ENCODE measurements at regions not wholly inside any gene's neighbourhood (a gene's known extent, or its start where the extent isn't known, plus 50 kb on each side); places are given as distances from the start of the nearest gene placed in this dataset.

- H3K4me3 ChIP-seq (ENCODE audit: low read length) = no peak overlapping the region
- H3K9ac ChIP-seq (ENCODE audit: low read depth, low read length) = no peak overlapping the region
- no peaks in the 10 kb centered on the region for H3K4me1 ChIP-seq (ENCODE audit: control insufficient read depth, insufficient read depth, low read length)
- H3K36me3 ChIP-seq (ENCODE audit: insufficient read depth, low read length) = no peaks in the 10 kb centered on the region
- no peaks in the 10 kb centered on the region for H3K9me3 ChIP-seq (replicated peaks; ENCODE audit: low read length)
- no peak overlapping the region for H3K4me2 ChIP-seq (ENCODE audit: low read length)
- peaks cover 2% of the 10 kb centered on the region for H3K27me3 ChIP-seq (ENCODE audit: control insufficient read depth, insufficient read depth, low read length)
These were observed 381.8 kb upstream of the ADAMTSL1 start for GRCh38 chr9:18092138-18092537.

DNA sequence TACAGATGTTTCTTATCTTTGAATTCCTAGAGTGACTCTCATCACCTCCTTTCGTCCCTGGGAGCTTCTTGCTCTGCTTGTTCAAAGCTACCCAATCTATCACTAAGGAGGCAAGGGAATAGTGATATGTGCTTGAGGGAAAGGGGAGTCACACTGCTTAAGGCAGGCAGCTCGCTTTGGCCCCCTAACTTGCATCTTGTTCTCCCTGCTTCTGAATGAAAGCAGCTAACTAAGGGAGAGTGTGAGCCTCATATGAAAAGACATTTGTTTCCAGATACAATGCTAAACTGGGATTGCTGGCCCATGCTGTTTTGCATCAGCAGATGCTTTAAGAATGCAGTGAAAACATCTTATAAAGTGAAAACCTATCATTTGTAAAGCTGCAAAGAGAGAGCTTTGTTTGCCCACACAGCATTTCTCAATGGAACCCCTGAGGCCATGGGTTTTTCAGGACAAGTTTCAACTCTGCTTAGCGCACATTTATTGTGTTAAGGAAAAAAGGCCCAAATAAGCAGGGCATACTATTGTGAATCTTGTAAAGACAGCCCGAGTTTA is 367.9 kb upstream of the ADAMTSL1 start:
- H3K9ac ChIP-seq (ENCODE audit: low read depth, low read length) = no peak overlapping the region
- H3K27me3 ChIP-seq (ENCODE audit: control insufficient read depth, insufficient read depth, low read length) = peaks cover 14% of the 10 kb centered on the region
- no peaks in the 10 kb centered on the region for H3K4me1 ChIP-seq (ENCODE audit: control insufficient read depth, insufficient read depth, low read length)
- no peak overlapping the region for H3K4me2 ChIP-seq (ENCODE audit: low read length)
- no peaks in the 10 kb centered on the region for H3K9me3 ChIP-seq (replicated peaks; ENCODE audit: low read length)
- H3K36me3 ChIP-seq (ENCODE audit: insufficient read depth, low read length) = no peaks in the 10 kb centered on the region
- no peak overlapping the region for H3K4me3 ChIP-seq (ENCODE audit: low read length)

- no peak overlapping the region for H3K4me3 ChIP-seq (ENCODE audit: low read length)
- H3K9me3 ChIP-seq (replicated peaks; ENCODE audit: low read length) = no peaks in the 10 kb centered on the region
These were observed 364.3 kb upstream of the ADAMTSL1 start for GRCh38 chr9:18109675-18110074.

GRCh38 chr9:18111146-18111545 is 362.8 kb upstream of the ADAMTSL1 start:
- H3K4me3 ChIP-seq (ENCODE audit: low read length) = no peak overlapping the region
- no peaks in the 10 kb centered on the region for H3K4me1 ChIP-seq (ENCODE audit: control insufficient read depth, insufficient read depth, low read length)
- H3K36me3 ChIP-seq (ENCODE audit: insufficient read depth, low read length) = no peaks in the 10 kb centered on the region
- H3K4me2 ChIP-seq (ENCODE audit: low read length) = no peak overlapping the region
- H3K9me3 ChIP-seq (replicated peaks; ENCODE audit: low read length) = no peaks in the 10 kb centered on the region
- peaks cover 13% of the 10 kb centered on the region for H3K27me3 ChIP-seq (ENCODE audit: control insufficient read depth, insufficient read depth, low read length)
- H3K9ac ChIP-seq (ENCODE audit: low read depth, low read length) = no peak overlapping the region

More at GRCh38 chr9:18109675-18110074, 364.3 kb upstream of the ADAMTSL1 start:
- Histone ChIP-seq H3K4me1 (ENCODE audit: control insufficient read depth, insufficient read depth, low read length) (no peaks in the 10 kb centered on the region), H3K36me3 (ENCODE audit: insufficient read depth, low read length) (no peaks in the 10 kb centered on the region), H3K27me3 (ENCODE audit: control insufficient read depth, insufficient read depth, low read length) (peaks cover 13% of the 10 kb centered on the region), H3K4me2 (ENCODE audit: low read length) (no peak overlapping the region), H3K9ac (ENCODE audit: low read depth, low read length) (no peak overlapping the region)

DNA sequence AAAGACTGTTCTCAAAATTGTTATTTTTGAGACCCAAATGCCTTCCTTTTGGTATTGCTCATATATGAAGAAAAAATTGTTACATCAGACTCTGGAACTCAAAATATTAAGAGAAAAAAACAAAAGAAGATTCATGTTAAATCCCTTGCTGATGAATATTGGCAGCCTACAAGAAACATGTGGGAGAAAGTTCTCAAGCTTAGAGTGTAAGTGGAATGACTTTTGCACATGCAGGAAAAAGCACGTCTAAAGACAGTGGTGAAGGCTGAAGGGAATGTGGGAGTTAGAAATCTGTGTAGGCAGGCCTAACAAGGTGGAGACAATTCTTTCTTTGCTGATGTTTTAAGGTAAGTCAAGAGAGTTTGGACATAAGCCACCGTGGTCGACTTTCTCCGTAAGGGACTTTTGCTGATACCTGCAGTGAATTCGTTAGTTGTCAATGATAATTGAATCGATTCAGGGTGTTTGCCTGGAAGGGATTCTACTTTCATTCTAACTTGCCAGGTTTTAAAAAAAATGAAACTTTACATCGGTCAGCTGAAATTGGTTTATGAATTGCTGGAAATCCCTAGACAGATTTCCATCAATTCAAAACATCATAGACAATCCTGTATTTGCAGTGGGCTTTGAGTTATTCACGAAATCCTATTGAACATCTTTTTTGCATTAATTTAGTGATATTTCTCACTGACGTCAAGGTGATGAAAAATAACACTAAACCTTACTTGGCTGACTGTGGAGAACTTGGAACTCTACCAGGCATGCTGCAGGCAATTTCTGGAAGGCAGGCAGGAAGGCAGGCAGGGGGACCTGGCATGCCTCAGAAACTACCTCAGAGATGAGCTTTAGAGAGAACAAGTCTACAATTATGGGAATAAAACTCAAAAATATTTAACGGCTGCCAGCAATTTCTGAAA is 359.1 kb upstream of the ADAMTSL1 start:
- no peak overlapping the region for H3K4me2 ChIP-seq (ENCODE audit: low read length)
- H3K36me3 ChIP-seq (ENCODE audit: insufficient read depth, low read length) = no peaks in the 10 kb centered on the region
- H3K9ac ChIP-seq (ENCODE audit: low read depth, low read length) = no peak overlapping the region
- peaks cover 13% of the 10 kb centered on the region for H3K27me3 ChIP-seq (ENCODE audit: control insufficient read depth, insufficient read depth, low read length)
- H3K4me3 ChIP-seq (ENCODE audit: low read length) = no peak overlapping the region
- H3K4me1 ChIP-seq (ENCODE audit: control insufficient read depth, insufficient read depth, low read length) = no peaks in the 10 kb centered on the region
- no peaks in the 10 kb centered on the region for H3K9me3 ChIP-seq (replicated peaks; ENCODE audit: low read length)

DNA sequence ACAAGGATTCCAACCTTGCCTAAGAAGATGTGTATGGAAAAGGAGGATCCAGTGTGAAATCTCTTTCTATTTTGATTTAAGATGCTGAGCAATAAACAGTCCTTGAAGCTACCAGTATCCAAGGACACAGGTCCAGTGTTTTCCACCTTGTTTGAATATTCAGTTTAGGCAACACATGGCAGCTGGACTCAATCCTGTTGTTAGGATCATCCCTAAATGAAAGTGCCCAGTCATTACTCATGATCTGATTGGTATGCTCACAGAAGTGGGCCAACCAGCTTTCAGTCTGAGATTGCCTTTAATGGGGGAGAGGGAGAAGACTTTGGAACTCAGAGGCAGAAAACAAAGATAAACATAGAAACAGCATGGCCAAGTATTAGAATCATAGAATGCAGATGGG is 355.7 kb upstream of the ADAMTSL1 start:
- Histone ChIP-seq H3K36me3 (ENCODE audit: insufficient read depth, low read length) (no peaks in the 10 kb centered on the region), H3K4me2 (ENCODE audit: low read length) (no peak overlapping the region), H3K4me3 (ENCODE audit: low read length) (no peak overlapping the region), H3K9ac (ENCODE audit: low read depth, low read length) (no peak overlapping the region), H3K27me3 (ENCODE audit: control insufficient read depth, insufficient read depth, low read length) (no peaks in the 10 kb centered on the region), H3K9me3 (replicated peaks; ENCODE audit: low read length) (no peaks in the 10 kb centered on the region), H3K4me1 (ENCODE audit: control insufficient read depth, insufficient read depth, low read length) (no peaks in the 10 kb centered on the region)

GRCh38 chr9:18122171-18122570 is 351.8 kb upstream of the ADAMTSL1 start:
- Histone ChIP-seq H3K4me3 (ENCODE audit: low read length) (no peak overlapping the region), H3K4me2 (ENCODE audit: low read length) (no peak overlapping the region), H3K9ac (ENCODE audit: low read depth, low read length) (no peak overlapping the region), H3K27me3 (ENCODE audit: control insufficient read depth, insufficient read depth, low read length) (no peaks in the 10 kb centered on the region), H3K36me3 (ENCODE audit: insufficient read depth, low read length) (no peaks in the 10 kb centered on the region), H3K4me1 (ENCODE audit: control insufficient read depth, insufficient read depth, low read length) (peaks cover 7% of the 10 kb centered on the region), H3K9me3 (replicated peaks; ENCODE audit: low read length) (no peaks in the 10 kb centered on the region)

DNA sequence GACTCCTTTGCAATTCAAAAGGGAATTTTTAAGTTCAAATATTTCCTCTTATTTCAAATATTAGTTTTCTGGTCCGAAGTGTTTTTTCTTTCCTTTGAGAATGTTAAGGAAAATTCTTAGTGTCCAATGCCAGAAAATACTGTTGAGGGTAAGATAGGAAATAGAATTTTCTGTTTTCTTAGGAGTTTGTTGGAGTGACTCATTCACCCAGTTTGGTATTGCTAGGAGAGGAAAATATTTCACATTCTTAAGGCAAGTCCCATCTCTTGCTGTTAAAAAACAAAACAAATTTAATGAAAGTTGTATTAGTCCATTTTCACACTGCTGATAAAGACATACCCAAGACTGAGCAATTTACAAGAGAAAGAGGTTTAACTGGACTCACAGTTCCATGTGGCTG is 349.2 kb upstream of the ADAMTSL1 start:
- H3K9me3 ChIP-seq (replicated peaks; ENCODE audit: low read length) = no peaks in the 10 kb centered on the region
- no peak overlapping the region for H3K4me2 ChIP-seq (ENCODE audit: low read length)
- no peaks in the 10 kb centered on the region for H3K27me3 ChIP-seq (ENCODE audit: control insufficient read depth, insufficient read depth, low read length)
- H3K4me3 ChIP-seq (ENCODE audit: low read length) = no peak overlapping the region
- no peaks in the 10 kb centered on the region for H3K36me3 ChIP-seq (ENCODE audit: insufficient read depth, low read length)
- peaks cover 7% of the 10 kb centered on the region for H3K4me1 ChIP-seq (ENCODE audit: control insufficient read depth, insufficient read depth, low read length)
- no peak overlapping the region for H3K9ac ChIP-seq (ENCODE audit: low read depth, low read length)

DNA sequence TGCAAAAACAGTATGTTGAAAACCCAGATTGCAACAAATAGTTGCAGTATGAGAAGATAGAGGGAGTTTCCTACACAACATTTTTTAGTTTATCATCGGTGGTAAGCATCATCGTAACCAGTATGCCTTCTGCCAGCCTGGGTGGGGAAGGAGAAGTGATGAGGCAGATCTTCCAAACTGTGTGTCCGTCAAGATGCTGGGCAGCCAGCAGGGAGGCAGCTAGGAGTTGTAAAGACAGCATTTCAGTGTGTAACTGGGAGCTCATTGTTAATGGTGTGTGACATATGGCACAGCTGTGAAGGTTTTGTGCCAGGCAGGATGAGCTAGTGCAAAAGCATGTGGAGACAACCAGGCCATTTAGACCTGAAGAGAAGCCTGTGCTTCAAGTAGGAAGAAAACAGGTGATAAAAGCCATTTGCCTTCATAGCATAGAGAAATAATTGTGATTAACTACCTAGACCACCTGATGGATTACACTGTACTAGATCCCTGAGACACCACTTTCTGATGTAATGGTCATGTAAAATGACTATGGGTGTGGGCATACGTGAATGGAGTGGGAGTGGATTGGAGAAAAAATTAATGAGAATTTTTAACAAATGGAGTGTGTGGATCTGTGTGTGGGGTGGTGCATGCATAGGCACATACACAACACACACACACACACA is 347.0 kb upstream of the ADAMTSL1 start:
- Histone ChIP-seq H3K36me3 (ENCODE audit: insufficient read depth, low read length) (no peaks in the 10 kb centered on the region), H3K27me3 (ENCODE audit: control insufficient read depth, insufficient read depth, low read length) (no peaks in the 10 kb centered on the region), H3K4me1 (ENCODE audit: control insufficient read depth, insufficient read depth, low read length) (peaks cover 7% of the 10 kb centered on the region), H3K4me2 (ENCODE audit: low read length) (no peak overlapping the region), H3K4me3 (ENCODE audit: low read length) (no peak overlapping the region), H3K9me3 (replicated peaks; ENCODE audit: low read length) (no peaks in the 10 kb centered on the region), H3K9ac (ENCODE audit: low read depth, low read length) (no peak overlapping the region)

DNA sequence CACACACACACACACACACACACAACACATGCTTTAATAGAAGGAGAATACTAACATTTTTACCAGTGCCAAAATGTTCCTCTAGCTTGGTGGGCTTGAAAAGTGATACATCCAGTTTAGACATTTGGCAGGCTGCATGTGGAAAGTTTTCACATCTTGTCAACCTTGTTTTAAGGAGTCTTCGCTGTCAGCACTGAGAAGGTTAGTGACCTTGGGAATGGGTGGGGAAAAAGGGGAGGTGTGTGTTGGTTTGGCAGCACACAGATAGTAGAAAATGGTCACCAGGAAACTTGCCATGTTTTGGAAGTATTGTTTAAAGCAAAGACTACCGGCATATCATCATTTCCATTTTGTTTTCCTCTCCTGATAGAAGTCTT is 346.5 kb upstream of the ADAMTSL1 start:
- no peak overlapping the region for H3K4me2 ChIP-seq (ENCODE audit: low read length)

DNA sequence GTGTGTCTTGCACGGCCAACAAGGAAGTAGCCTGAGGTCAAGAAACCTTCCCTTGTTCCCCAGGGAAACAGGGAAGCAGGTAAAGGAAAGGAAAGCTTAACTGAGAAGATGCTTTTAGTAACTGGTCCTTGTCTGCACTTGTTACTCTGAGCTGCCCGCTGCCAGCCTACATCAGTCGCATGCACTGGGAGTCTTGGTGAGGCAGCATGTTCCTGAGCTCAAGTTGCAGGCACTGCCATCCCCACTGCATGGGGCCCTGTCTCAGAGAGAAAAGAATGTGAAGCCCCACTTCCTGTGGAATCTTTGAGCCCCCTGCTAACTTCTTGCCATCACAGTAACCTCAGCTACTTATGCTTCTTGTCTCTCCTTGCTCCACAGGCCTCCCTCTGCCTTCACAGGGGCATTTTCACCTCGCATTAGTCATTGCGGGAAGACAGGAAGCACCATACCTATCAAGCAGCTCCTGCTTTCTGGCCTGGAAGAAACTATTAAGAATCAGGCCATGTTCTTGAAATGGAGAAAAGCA is 344.1 kb upstream of the ADAMTSL1 start:
- no peak overlapping the region for H3K4me2 ChIP-seq (ENCODE audit: low read length)
- peaks cover 3% of the 10 kb centered on the region for H3K4me1 ChIP-seq (ENCODE audit: control insufficient read depth, insufficient read depth, low read length)
- H3K27me3 ChIP-seq (ENCODE audit: control insufficient read depth, insufficient read depth, low read length) = no peaks in the 10 kb centered on the region
- no peak overlapping the region for H3K9ac ChIP-seq (ENCODE audit: low read depth, low read length)
- no peak overlapping the region for H3K4me3 ChIP-seq (ENCODE audit: low read length)
- no peaks in the 10 kb centered on the region for H3K36me3 ChIP-seq (ENCODE audit: insufficient read depth, low read length)
- no peaks in the 10 kb centered on the region for H3K9me3 ChIP-seq (replicated peaks; ENCODE audit: low read length)

More for the DNA sequence above, 346.5 kb upstream of the ADAMTSL1 start:
- no peaks in the 10 kb centered on the region for H3K9me3 ChIP-seq (replicated peaks; ENCODE audit: low read length)
- H3K4me3 ChIP-seq (ENCODE audit: low read length) = no peak overlapping the region
- no peaks in the 10 kb centered on the region for H3K27me3 ChIP-seq (ENCODE audit: control insufficient read depth, insufficient read depth, low read length)
- H3K9ac ChIP-seq (ENCODE audit: low read depth, low read length) = no peak overlapping the region
- H3K4me1 ChIP-seq (ENCODE audit: control insufficient read depth, insufficient read depth, low read length) = peaks cover 7% of the 10 kb centered on the region
- H3K36me3 ChIP-seq (ENCODE audit: insufficient read depth, low read length) = no peaks in the 10 kb centered on the region

All from skeletal muscle satellite cell (primary cell).